KG1 (cell line): ENCODE measurements at regions not wholly inside any gene's neighbourhood (a gene's known extent, or its start where the extent isn't known, plus 50 kb on each side); places are given as distances from the start of the nearest gene placed in this dataset.
A peak's percentile ranks its signal among the peaks of the same experiment; 100 is the strongest.

Source experiments
- DNase-seq: peaks from one replicate; lab custom pipeline; 2025; lab: John Stamatoyannopoulos, UW

DNA sequence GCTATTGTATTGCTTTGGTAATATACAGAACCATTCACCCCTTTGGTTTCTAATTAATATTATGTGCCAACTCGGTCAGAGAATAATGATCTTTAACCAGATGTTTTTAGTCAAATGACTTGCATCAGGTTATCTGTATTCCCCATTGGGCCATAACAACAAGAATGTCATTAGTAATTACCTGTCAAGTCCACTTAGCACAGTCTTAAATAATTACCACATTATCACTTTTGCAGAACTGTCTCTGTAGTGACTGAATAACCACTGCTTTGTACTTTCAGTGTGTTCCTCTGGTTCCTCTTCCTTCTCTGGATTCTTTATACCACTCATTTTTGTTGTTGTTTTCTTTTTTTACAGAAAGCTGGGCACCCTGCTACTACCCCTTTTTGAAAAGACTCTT is 257.7 kb upstream of the SPOCK3 start:
- no peak for DNase-seq

DNA sequence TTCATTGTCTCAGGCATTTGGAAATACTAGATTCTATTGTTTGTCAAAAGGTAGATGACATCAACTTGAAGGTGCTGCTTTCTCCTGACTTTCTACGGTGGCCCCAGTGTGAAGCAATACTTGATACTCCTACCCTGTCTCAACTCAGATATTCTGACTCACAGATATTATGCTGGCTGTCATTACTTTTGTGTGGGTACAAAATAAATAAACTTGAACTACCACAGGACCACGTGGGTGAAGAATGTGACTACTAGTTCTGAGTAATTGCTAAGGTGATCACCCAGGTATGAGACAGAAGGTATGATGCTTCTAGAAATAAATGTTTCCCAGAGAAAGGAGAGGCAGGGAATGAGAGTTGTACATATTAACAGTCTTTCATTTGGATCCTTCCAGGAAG is 275.3 kb upstream of the SPOCK3 start:
- no peak for DNase-seq

DNA sequence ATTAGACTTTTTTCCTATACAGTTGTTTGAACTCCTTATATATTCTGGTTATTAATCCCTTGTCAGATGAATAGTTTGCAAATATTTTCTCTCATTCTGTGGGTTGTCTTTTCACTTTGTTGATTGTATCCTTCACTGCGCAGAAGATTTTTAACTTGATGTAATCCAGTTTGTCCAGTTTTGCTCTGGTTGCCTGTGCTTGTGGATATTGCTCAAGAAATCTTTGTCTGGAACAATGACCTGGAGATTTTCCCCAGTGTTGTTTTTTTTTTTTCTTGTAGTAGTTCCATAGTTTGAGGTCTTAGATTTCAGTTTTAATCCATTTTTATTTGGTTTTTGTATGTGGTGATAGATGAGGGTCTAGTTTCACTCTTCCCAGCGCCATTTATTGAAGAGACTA is 289.8 kb upstream of the SPOCK3 start:
- no peak for DNase-seq

DNA sequence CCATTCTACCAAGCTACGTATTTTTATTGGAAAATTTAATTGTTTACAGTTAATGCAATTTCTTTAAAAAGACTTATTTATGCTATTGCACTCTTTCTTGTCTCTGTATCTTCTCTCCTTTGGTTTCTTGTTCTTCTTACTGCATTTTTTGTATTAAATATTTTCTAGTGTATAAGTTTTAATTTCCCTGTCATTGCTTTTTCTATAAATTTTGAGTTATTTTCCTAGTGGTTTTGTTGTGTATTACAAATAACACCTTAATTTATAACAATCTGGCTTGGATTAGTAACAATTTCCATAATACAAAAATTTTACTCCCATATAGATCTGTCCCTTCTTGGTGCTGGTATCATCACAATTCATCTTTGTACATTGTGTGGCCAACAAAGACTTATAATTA is 303.5 kb upstream of the SPOCK3 start:
- no peak for DNase-seq

DNA sequence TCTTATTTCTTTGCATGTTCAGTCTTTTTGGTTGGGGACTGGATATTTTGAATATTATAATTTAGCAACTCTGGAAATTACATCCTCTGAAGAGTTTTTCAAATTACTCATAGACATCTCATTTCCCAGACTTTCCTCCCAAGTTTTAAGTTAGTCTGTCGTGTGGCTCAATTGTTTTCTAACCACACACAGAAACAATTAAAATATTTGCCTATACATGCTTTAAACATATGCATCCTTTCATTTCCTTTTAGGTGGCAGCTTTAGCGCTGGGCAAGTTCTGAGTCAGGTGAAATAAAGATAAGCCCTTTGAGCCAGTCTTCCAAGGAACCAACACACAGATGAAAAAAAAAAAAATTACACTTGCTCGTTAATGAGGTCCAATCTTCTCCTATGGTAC is 307.0 kb upstream of the SPOCK3 start:
- no peak for DNase-seq

DNA sequence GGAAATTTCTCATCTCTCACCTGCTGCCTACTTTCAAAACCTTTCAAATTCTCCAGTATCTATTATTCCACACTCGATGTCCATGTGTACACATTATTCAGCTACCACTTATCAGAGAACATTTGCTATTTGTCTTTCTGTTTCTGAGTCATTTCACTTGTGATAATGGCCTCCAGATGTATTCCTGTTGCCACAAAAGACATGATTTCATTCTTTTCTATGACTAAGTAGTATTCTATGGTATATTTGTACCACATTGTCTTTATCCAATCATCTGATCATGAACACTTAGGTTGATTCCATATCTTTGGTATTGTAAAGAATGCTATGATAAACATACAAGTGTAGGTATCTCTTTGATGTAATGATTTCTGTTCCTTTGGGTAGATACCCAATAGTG is 310.1 kb upstream of the SPOCK3 start:
- DNase-seq, result no peak

GRCh38 chr4:167550021-167550420 is 315.7 kb upstream of the SPOCK3 start:
- DNase-seq, result no peak

DNA sequence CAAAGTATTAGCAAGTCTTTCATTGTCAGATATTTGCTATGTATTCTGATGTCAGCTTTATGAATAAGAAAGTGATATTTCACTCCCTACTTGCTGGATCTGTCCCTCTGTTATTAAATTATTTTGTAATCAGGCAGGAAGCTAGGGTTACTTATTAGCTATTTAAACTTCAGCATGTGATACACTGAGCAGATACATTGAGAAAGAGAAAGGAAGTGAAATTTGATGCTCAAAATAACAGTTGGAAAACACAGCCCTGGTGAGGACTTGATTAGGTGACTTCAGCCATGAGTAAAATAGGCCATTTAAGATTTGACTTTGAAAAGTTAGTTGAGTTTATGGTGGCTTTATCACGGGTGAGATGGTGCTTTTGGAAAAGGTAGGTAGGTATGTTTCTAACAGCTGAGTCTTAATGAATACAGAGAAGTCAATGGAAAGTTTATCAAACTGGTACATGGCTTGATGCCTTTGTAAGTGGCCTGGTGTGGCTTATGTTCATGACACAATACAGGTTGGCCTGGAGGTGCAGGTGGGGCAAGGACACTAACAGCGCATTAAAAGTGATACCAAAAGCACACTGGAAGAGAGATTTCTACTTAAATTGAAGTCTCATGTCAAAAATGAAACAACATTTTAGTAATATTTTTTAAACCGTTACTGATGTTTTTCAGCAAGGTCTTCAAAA is 321.2 kb upstream of the SPOCK3 start:
- no peak for DNase-seq

DNA sequence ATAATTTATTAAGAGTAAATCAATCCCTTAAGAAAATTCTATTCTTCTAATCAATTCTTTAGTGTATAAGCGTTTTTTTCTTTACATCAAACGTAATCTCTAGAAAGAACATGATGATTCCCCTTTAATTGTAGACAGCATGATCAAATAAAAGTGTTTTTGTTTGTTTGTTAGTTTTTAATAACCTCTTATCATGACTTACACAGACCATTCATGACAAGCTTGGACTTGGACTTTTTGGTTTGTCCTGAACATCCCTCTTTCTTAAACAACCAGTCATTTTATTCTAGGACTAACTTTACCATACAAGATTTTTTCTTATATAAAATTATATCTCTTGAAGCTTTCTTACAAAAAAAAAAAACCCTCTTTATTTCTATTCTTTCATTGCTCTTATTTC is 344.6 kb upstream of the SPOCK3 start:
- no peak for DNase-seq

DNA sequence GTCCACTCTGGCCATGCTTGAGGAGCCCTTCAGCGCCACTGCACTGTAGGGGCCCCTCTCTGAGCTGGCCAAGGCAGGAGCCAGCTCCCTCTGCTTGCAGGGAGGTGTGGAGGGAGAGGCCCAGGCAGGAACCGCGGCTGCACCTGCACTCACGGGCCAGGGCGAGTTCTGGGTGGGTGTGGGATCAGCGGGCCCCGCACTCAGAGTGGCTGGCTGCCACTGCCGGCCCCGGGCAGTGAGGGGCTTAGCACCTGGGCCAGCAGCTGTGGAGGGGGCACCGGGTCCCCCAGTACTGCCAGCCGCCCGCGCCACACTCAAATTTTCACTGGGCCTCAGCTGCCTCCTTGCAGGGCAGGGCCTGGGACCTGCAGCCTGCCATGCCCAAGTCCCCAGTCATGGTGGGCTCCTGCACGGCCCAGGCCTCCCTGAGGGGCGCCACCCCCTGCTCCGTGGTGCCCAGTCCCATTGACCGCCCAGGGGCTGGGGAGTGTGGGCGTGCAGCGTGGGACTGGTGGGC is 347.2 kb upstream of the SPOCK3 start:
- no peak for DNase-seq

GRCh38 chr4:167587361-167587760 is 353.1 kb upstream of the SPOCK3 start:
- no peak for DNase-seq

DNA sequence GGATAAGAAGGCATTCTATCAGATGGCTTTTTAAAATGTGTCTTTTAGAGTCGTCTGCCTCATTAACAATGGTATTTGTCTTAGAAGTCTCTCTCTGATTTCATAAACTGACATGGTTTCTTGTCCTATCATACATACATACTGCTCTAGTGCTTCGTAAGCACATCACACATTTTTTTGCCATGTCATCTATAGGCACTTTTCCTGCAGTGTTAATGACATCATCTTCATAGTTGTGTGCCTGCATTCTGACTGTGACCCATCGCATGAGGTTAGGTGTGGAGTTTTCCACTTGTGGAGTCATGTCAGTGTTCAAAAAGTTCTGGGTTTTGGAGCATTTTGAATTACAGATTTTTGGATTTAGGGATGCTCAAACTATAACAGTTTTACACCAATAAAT is 361.6 kb upstream of the SPOCK3 start:
- DNase-seq, result no peak

DNA sequence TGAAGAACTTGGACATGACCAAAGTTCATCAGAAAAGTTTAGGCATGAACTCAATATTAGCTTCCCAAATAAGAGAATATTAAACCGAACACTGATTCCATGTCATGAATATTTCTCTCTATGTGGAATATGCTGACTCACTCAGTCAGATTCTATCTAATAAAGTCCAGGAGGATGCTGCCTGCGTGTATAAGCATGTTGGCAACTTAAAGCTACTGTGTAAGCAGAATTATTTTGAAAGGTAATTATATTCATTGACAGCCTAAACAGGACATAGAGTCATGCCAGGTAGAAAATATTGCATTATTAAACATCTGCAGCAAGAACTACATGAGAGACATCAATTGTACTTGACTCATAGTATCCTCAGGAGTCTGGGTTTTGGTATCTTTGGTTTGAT is 367.9 kb upstream of the SPOCK3 start:
- DNase-seq, result no peak

DNA sequence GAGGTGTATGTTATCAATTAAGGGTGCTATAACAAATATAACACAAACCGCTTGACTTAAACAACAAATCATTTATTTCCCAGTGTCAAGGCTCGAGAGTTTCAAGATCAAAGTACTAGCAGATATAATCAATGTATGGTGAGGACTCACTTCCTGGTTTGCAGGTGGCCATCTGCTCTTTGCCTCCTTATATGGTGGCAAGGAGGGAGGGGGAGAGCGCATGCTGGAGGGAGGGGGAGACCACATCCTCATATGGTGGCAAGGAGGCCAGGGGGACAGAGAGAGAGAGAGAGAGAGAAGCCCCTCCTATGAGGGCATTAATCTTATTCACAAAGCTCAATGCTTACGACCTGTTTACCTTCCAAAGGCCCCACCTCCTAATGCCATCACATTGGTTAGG is 372.3 kb upstream of the SPOCK3 start:
- DNase-seq, result no peak

DNA sequence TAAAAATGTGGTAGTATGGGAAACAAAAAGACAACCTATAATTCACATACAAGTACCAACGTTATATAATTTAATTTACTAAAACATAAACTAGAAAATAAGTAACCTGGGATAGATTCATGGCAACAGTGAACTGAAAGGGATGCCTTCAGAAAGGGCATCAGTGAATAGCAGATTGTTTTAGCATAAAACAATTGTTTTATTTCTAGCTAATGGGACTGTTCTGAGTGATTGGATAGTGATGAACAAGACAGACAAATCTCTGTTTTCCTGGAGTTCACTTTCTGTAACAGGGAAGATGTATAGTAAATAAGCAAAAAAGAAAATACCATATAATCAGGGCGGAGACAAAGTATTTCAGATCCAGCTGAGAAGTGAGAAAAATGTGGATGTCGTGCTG is 379.1 kb upstream of the SPOCK3 start:
- DNase-seq, result no peak

GRCh38 chr4:167614866-167615265 is 380.6 kb upstream of the SPOCK3 start:
- DNase-seq, result no peak

DNA sequence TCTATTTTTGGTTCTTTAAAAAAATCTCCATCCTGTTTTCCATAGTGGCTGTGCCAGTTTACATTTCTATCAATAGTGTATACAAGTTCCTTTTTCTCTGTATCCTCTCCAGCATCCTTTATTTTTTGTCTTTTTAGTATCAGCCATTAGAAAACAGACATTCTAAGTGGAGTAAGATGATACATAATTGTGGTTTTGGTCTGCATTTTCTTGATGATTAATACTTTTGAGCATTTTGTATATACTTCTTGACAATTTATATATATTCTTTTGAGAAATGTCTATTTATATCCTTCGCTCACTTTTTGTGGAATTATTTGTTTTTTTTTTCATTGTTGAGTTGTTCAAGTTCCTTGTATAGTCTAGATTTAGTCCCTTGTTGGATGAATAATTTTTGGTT is 382.2 kb upstream of the SPOCK3 start:
- DNase-seq, result no peak

DNA sequence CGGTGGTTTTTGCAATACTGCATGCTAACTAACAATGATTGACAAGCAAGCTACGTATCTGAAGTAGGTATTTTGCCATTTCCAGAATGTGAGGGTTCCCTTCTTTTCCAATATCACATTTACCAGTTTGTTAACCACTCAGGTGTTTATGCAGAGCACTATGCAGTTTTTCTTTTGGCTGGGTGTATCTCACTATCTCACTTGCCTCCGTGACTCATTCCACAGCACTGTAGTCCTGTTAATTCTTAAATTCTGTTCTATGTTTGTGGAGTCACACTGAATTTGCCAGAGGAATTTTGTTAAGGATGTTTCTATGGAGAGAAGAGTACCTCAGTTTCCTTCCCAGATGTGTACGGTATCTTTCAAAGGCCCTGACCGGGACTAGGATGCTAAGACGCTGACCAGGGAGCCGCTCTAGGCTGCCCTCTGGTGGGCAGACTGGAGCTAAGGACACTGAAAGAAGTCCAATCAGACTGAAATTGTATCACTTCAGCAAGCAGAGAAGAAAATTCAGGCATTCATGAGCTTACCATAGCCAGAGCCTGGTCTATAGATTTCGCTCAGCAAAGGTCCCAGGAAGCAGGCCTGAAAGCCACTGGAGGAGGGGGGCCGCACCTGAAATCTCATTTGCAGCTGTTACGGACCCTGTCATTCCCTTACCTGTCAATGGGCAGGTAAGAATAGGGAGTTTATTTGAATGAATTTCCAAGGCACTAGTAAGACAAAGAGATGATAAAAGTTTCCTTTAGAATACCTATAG is 388.4 kb upstream of the SPOCK3 start:
- DNase-seq, result peak; percentile 17

GRCh38 chr4:167623241-167623572 is 388.9 kb upstream of the SPOCK3 start:
- no peak for DNase-seq

DNA sequence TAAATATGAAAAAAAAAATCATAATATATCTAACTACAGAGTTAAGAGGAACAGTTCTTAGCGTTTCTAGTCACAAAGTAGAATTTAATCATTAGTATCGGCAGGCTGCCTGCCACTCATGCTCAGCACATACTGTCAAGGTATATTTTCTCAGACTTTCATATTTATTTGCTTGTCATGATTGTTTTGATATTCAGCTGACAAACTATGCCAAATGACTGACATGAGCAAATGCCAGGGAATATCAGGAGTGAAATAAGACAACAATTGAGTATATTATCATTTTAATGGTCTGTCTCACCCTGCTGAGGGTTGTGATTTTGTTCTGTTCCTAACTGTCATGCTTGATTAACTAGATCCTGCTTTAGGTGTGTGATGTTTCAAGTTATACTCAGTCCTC is 395.0 kb upstream of the SPOCK3 start:
- no peak for DNase-seq

DNA sequence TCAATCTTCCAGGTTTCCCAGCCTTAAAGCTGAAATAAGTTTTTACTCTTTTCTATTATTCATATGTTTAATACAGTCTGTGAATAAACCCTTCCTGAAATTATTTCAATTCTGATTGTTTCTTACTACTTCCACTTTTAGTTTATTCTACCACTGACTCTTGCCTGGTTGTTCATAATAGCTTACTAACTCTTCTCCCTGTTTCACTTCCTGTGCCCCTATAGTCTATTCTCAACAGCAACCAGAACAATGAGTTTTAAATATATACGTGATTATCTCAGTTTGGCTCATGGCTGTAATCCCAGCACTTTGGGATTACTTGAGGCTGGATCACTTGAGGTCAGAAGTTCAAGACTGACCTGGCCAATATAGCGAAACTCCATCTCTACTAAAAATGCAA is 408.0 kb upstream of the SPOCK3 start:
- no peak for DNase-seq

DNA sequence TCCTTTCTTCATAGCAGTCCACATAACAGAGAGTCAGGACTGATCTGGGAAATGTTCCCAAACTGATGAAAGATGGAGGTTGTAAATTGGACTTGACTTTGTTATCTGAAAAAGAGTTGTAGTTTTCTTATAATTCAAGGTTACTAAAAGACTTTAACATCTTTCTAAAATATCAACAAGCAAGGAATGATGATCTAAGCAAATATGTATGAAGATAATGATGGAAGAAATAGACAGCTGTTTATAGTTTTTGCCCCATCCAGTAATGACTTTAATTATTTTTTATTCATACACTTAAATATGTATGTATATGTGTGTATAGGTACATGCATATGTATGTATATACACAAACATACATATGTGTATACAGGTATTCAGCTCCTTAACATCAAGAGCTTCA is 411.1 kb upstream of the SPOCK3 start:
- DNase-seq, result no peak

DNA sequence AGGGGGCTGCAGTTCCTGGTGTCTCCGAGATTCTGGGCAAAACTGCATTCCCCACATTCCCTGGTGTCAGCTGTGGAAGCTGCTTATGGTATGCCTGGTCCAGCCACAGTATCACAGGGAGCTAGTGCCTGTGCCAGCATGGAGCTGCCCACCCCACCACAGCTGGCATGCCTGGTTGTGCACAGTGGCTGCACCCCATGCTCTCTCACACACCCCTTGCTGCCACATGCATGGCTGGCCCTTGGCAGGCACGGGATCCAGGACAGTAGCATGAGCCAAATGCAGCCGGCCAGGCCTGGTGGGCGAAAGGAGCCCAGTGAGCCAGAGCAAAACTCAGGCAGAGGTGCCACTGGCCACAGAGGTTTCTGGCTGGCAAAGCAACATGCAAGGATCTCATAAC is 418.0 kb upstream of the SPOCK3 start:
- DNase-seq, result no peak

DNA sequence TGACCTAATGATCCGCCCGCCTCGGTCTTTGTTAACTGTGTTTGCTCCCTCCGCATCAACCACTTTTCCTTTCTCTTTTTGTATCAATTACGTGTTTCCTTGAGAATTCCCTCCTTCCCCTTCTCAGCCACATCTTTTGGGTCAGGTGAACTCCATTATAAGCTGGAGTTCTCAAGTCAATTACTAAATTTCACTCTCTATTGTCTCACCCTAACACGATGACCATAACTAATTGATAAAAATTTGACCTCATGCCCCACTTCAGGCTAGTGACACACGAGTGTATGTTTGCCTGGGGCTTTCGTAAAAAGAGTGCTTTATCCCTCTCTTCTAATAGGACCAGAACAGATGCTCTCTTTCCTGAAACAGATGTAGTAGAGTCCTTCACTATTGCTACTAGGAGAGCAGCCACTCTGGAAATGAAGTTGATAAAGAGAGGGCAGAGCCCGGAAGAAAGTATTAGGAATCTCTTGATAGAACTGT is 403.6 kb upstream of the ANXA10 start:
- no peak for DNase-seq
